AG04450 (cell line): ENCODE measurements at regions not wholly inside any gene's neighbourhood (a gene's known extent, or its start where the extent isn't known, plus 50 kb on each side); places are given as distances from the start of the nearest gene placed in this dataset.

Experiments used
- CTCF ChIA-PET: fragments of 300-600, 350-600 bp; formaldehyde crosslinking; extraction: SDS; loops from one replicate; lab custom pipeline; 2022; ENCODE audit warnings: antibody characterized with exemption, inconsistent platforms; lab: Charles Lee
- POLR2A ChIA-PET: fragments of 350-600 bp; formaldehyde crosslinking; extraction: SDS; loops from one replicate; lab custom pipeline; 2021; ENCODE audit warnings: antibody characterized with exemption, inconsistent platforms; lab: Yijun Ruan, JAX
- DNase-seq: peaks from one replicate; pipeline ENCODE4 v3.0.0-alpha.2; 2011; ENCODE audit warnings: low read depth, low spot score
- H3K27ac ChIP-seq: one replicate; pipeline ENCODE4 v1.5.1; 2012; ENCODE audit warnings: low read depth, low read length, control low read depth
- H3K27me3 ChIP-seq: one replicate; pipeline ENCODE4 v1.6.0; 2012; ENCODE audit warnings: low read length; ENCODE audit not compliant: control insufficient read depth, insufficient read depth
- H3K4me3 ChIP-seq: 2 replicates; pipeline ENCODE4 v1.5.1; 2011; ENCODE audit warnings: mild to moderate bottlenecking, low read depth, low read length, control low read depth
- H3K9me3 ChIP-seq: 2 replicates; pipeline ENCODE4 v1.5.1; 2012; ENCODE audit warnings: low read length; ENCODE audit not compliant: control insufficient read depth, insufficient read depth
- TF ChIP-seq, protein P1 (sequence below): IDR thresholded peaks from 2 replicates; pipeline ENCODE4 v1.5.1; 2011; ENCODE audit warnings: low read depth, low read length, control low read depth, inconsistent platforms

- Histone ChIP-seq H3K27me3 (no peaks in the 10 kb centered on the region), H3K9me3 (no peaks in the 10 kb centered on the region; the same call in 1 of the 2 replicates), H3K27ac (no peak overlapping the region), H3K4me3 (no peak overlapping the region)
- ChIA-PET POLR2A (no interaction called here), CTCF (no interaction called here)
- no peak for DNase-seq
- TF ChIP-seq, protein P1, sequence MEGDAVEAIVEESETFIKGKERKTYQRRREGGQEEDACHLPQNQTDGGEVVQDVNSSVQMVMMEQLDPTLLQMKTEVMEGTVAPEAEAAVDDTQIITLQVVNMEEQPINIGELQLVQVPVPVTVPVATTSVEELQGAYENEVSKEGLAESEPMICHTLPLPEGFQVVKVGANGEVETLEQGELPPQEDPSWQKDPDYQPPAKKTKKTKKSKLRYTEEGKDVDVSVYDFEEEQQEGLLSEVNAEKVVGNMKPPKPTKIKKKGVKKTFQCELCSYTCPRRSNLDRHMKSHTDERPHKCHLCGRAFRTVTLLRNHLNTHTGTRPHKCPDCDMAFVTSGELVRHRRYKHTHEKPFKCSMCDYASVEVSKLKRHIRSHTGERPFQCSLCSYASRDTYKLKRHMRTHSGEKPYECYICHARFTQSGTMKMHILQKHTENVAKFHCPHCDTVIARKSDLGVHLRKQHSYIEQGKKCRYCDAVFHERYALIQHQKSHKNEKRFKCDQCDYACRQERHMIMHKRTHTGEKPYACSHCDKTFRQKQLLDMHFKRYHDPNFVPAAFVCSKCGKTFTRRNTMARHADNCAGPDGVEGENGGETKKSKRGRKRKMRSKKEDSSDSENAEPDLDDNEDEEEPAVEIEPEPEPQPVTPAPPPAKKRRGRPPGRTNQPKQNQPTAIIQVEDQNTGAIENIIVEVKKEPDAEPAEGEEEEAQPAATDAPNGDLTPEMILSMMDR: no peak
Measured at GRCh38 chr4:23500894-23501449, 388.9 kb downstream of the PPARGC1A start.

DNA sequence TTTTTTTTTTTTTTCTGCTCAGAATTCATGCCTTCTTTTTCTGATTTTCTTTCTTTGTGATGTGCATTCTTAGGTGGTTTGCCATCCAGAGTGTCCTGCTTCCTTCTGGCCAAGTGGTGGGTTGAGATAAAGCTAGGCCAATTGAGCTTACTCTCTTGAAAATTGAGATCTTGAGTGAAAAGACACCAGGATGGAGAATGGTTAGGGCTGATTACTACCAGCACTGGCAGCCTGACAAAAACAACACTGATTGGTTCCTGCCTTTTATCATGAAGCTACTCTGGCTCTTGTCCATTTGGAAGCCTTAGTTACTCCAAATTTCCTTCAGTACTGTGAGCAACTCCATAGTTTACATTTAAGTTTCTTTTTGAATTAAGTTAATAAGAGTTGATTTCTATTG is 404.0 kb downstream of the PPARGC1A start:
- H3K27ac ChIP-seq: no peak overlapping the region
- no peak overlapping the region for H3K4me3 ChIP-seq
- no peaks in the 10 kb centered on the region for H3K27me3 ChIP-seq
- TF ChIP-seq, protein P1: no peak
- POLR2A ChIA-PET: no interaction called here
- no peak for DNase-seq
- no peaks in the 10 kb centered on the region for H3K9me3 ChIP-seq
- CTCF ChIA-PET: no interaction called here

GRCh38 chr4:23484689-23485088 is 405.2 kb downstream of the PPARGC1A start:
- CTCF ChIA-PET: no interaction called here

GRCh38 chr4:23483320-23483960 is 406.4 kb downstream of the PPARGC1A start:
- Histone ChIP-seq H3K9me3 (no peaks in the 10 kb centered on the region), H3K27ac (no peak overlapping the region), H3K27me3 (no peaks in the 10 kb centered on the region), H3K4me3 (no peak overlapping the region)
- DNase-seq: no peak
- TF ChIP-seq, protein P1: no peak
- ChIA-PET CTCF (no interaction called here), POLR2A (no interaction called here)

More at GRCh38 chr4:23484689-23485088, 405.2 kb downstream of the PPARGC1A start:
- Histone ChIP-seq H3K27me3 (no peaks in the 10 kb centered on the region), H3K9me3 (no peaks in the 10 kb centered on the region), H3K4me3 (no peak overlapping the region), H3K27ac (no peak overlapping the region)
- POLR2A ChIA-PET: no interaction called here
- DNase-seq: no peak
- TF ChIP-seq, protein P1: no peak

GRCh38 chr4:23481566-23481965 is 408.3 kb downstream of the PPARGC1A start:
- Histone ChIP-seq H3K4me3 (no peak overlapping the region), H3K27me3 (no peaks in the 10 kb centered on the region), H3K27ac (no peak overlapping the region), H3K9me3 (no peaks in the 10 kb centered on the region)
- POLR2A ChIA-PET: no interaction called here
- CTCF ChIA-PET: no interaction called here
- DNase-seq: no peak
- TF ChIP-seq, protein P1: no peak
